Stimulated activated CD4-positive, alpha-beta T cell treated with anti-CD3 and anti-CD28 coated beads, Interleukin-1b, Interleukin-23, amount 100 ng/mL, for 48 hours (primary cell): ENCODE measurements at regions not wholly inside any gene's neighbourhood (a gene's known extent, or its start where the extent isn't known, plus 50 kb on each side); places are given as distances from the start of the nearest gene placed in this dataset.

Experiments
- DNase-seq: peaks from one replicate; pipeline ENCODE4 v3.0.0-alpha.2; 2020

- no peak for DNase-seq
Observed at GRCh38 chr1:59098655-59099054, 198.2 kb upstream of the FGGY start.

GRCh38 chr1:59100708-59101374, 196.1 kb upstream of the FGGY start:
- no peak for DNase-seq

GRCh38 chr1:59101518-59101917, 195.4 kb upstream of the FGGY start:
- DNase-seq, result no peak

GRCh38 chr1:59103457-59103856, 193.4 kb upstream of the FGGY start:
- DNase-seq, result no peak

GRCh38 chr1:59104191-59104760, 192.6 kb upstream of the FGGY start:
- DNase-seq, result no peak

GRCh38 chr1:59105548-59106507, 191.1 kb upstream of the FGGY start:
- DNase-seq, result no peak

GRCh38 chr1:59107516-59107915, 189.4 kb upstream of the FGGY start:
- DNase-seq, result no peak

GRCh38 chr1:59107916-59108315, 189.0 kb upstream of the FGGY start:
- DNase-seq, result no peak

GRCh38 chr1:59108481-59109317, 188.2 kb upstream of the FGGY start:
- no peak for DNase-seq

- DNase-seq, result no peak
Observed at GRCh38 chr1:59110271-59110670, 186.6 kb upstream of the FGGY start.

- DNase-seq, result no peak
Observed at GRCh38 chr1:59113876-59114457, 182.9 kb upstream of the FGGY start.

- DNase-seq, result no peak
Observed at GRCh38 chr1:59115865-59116264, 181.0 kb upstream of the FGGY start.

GRCh38 chr1:59116920-59117542, 179.9 kb upstream of the FGGY start:
- DNase-seq, result no peak

- DNase-seq, result no peak
Observed at GRCh38 chr1:59122527-59122926, 174.4 kb upstream of the FGGY start.

GRCh38 chr1:59123081-59123681, 173.7 kb upstream of the FGGY start:
- DNase-seq, result no peak

GRCh38 chr1:59124166-59124565, 172.7 kb upstream of the FGGY start:
- no peak for DNase-seq

- no peak for DNase-seq
Observed at GRCh38 chr1:59125154-59125553, 171.7 kb upstream of the FGGY start.

- peak; percentile 17 for DNase-seq
Observed at GRCh38 chr1:59125676-59126320, 171.1 kb upstream of the FGGY start.

- DNase-seq, result no peak
Observed at GRCh38 chr1:59126366-59126765, 170.5 kb upstream of the FGGY start.

GRCh38 chr1:59128239-59128736, 168.6 kb upstream of the FGGY start:
- DNase-seq, result no peak

GRCh38 chr1:59128784-59129227, 168.1 kb upstream of the FGGY start:
- DNase-seq, result no peak
